GM19455 (cell line): ENCODE measurements at regions not wholly inside any gene's neighbourhood (a gene's known extent, or its start where the extent isn't known, plus 50 kb on each side); places are given as distances from the start of the nearest gene placed in this dataset.
"Not testable (repeated sequence)": the region's sequence is repeated elsewhere in the genome, so short reads cannot be mapped to it uniquely, and the experiment has no call there.

ENCODE experiments used
- ATAC-seq: cut with Tn5 transposase; IDR thresholded peaks from one replicate; pipeline ENCODE4 v1.9.1; 2021; ENCODE audit not compliant: unreplicated experiment

DNA sequence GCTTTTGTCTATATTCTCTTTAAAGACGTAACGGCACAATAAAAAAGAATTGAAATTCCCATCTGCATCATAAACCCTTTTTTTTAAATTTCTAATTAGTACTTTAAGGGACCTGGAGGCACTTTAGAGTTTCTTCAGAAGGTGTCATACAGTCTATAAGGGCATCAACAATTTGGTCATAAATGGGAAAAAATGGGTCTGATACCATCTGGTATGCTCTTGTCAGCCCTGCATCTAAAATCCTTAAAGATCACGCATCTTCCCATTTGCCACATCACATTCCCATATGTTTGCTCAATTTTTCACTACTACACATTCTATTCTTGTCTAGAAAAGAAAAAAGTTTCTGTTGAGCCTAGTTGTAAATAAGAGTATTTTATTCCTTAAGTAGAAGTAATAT, 53.8 kb downstream of the COX7C start:
- ATAC-seq: no peak

GRCh38 chr5:86674069-86674468, 56.3 kb downstream of the COX7C start:
- no peak for ATAC-seq

- no peak for ATAC-seq
Observed at GRCh38 chr5:86675311-86675710, 57.6 kb downstream of the COX7C start.

- no peak for ATAC-seq
Observed at GRCh38 chr5:86679529-86679928, 61.8 kb downstream of the COX7C start.

DNA sequence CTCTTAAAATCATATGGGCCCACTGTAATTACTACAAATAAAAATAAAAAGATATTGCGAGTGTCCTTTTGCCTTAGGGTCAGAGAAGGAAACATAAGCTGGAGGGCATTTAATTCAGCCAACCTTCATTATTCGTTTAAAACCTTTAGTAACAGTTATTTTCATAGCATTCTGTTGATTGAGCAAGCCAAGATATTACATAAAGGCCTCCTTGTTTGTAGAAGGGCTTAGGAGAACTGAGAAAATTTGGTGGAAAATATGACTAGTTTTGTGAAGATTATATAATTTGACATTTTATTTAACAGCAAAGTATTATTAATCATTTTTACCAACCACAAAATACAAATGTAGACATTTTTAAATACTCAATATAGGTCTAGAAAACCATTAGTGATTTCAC, 62.2 kb downstream of the COX7C start:
- ATAC-seq: no peak

GRCh38 chr5:86684222-86684621, 66.5 kb downstream of the COX7C start:
- no peak for ATAC-seq

GRCh38 chr5:86686046-86686445, 68.3 kb downstream of the COX7C start:
- no peak for ATAC-seq

- no peak for ATAC-seq
Observed at GRCh38 chr5:86688406-86688805, 70.7 kb downstream of the COX7C start.

DNA sequence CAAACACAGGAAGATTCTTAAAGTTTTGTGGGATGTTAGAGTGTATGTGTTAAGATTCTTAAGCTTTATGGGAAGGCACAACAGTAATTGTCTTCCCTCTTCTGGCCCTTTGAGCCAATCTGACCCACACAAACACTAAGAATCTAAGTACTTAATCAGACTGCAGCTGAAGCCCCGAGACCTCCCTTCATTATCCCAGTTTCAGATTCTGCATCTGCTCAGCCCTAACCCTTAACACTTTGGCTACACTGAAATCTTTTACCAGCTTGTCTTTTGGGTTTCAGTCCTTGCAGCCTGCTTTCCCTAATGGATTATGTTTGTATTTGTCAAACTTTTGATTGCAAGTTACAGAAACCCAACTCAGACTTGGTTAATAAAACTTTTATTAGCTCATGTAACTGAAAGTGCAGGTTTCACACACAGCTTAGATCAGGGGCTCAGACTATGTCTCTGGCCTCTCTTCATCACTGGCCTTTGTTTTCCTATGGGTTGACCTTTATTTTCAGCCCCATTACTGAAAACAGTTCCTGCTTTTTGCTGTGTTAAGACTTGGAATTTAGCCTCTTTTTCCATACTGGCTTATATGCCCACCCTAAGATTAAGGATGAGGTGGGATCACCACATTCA, 71.5 kb downstream of the COX7C start:
- no peak for ATAC-seq

DNA sequence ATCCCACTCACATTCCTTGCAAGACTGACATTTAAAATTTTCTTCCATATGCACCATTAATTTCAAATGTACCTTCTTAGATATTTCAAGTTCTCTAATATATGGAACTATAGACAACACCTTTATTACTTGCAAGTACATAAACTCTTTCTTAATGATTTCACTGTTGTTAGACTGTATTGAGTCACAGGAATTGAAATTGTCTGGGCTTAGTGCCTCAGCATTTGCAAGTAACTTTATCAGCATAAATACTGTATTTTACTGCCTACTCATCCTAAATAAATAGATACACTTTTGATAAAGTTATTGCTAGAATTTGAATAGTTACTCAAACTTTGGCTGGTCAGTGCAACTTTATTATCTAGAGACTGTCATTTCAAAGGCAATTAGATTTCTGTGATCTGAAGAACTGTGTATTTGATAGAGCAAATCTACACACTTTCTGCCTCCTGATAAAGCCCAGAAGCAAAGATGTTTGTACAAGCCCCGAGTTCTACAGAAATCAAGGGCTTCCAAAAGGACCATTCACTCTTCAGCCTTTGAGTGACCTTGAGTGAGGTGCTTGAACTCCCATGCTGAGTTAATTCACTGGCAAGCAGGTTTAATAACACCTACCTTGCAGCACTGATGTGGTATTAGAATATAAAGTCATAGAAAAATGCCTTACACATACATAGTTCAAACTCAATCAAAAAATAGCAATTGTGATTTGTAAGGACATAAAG, 91.6 kb downstream of the COX7C start:
- no peak for ATAC-seq

DNA sequence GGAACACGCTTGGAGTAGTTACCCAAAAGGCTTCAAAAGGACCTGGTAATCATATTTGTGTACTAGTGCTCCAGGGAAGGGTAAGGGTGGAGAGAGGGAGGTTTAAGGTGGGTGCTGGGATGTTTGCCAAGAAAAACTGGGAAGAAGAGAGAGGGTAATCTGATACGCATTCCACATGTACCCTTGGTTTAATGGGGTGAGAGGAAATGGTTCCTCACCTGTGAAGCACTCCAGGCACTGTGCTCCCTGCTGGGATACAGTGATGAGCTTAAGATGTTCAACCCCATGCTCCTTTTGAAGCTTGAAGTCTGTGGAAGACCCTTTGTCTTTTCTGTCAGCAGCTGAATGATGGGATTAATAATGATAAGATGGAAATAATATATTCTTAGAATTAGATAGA, 98.4 kb downstream of the COX7C start:
- ATAC-seq: no peak

GRCh38 chr5:86731319-86732117, 113.8 kb downstream of the COX7C start:
- not testable (repeated sequence) for ATAC-seq

- no peak for ATAC-seq
Observed at GRCh38 chr5:86735370-86735769, 117.6 kb downstream of the COX7C start.

- ATAC-seq: no peak
Observed at GRCh38 chr5:86737579-86737978, 119.8 kb downstream of the COX7C start.

GRCh38 chr5:86748538-86749105, 130.9 kb downstream of the COX7C start:
- no peak for ATAC-seq

- ATAC-seq: no peak
Observed at GRCh38 chr5:86749841-86750240, 132.1 kb downstream of the COX7C start.

DNA sequence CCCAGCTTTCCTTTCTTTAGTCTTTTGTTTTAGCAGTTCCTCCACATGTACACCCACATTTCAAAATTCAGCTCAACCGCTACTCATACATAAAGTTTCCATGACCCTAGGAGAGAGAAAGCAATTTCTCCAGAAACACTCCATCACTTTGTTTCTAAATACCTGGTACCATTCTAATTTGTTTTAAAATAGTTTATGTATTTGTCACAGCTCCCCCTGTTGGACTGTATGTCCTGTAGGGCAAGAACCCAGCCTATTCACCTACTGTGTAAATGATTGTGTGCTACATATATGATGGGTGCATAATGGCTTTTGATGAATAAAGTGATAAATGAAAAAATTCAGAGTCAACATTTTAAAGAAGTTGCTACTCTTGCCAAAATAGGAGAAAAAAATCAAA, 139.1 kb downstream of the COX7C start:
- ATAC-seq: no peak

GRCh38 chr5:86757824-86758223, 140.1 kb downstream of the COX7C start:
- no peak for ATAC-seq

GRCh38 chr5:86760661-86761060, 142.9 kb downstream of the COX7C start:
- no peak for ATAC-seq

DNA sequence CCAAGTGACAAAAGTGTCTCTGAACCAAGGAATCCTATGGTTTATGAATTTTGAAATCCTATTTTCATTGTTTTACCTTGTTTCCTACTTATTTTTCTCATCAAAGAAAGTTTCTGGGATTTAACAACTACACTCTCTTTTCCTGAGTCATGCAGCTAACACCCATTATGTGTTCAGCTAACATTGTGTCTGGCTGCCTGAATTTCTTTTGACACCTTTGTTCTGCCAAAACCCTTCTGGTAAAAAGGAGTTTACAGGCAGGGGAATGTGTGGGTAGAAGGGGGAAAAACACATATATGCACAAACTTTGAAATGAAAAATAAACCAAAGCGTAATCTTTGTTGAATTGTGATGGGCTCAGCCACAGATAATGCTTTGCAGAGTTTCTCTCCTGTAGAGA, 146.2 kb downstream of the COX7C start:
- no peak for ATAC-seq

DNA sequence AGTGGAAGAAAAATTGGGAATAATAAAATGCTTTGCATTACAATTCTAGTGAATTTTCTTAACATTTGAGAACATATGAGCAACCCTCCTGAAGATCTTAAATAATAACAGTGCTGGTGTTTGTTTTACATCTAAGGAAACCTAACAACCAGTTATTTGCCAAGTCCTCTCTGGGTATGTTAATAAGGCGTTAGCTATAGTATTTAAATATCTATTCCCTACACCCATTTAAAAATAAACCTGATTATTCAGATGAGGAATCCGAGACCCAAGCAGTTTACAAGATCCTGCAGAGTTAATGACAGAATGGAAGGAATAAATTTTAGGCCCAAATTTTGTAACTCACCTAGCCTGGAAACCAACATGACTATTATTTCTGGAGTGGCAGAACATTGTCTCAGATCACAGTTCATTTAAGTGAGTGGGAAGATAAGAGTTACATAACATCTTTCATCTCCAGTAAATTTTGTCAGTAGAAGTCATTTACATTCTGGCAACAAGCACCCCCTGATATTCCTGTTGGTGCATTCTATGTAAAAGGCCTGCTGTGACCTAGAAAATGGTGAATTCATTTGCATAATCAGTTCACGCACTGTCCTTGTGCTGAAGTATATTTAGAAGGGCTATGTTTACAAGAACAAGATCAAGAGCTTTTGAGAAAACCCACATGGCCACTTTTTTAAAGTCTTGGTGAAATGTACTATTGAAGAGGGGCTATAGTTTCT, 148.2 kb downstream of the COX7C start:
- no peak for ATAC-seq
